Endothelial cell of umbilical vein (primary cell): ENCODE measurements at regions not wholly inside any gene's neighbourhood (a gene's known extent, or its start where the extent isn't known, plus 50 kb on each side); places are given as distances from the start of the nearest gene placed in this dataset.

Source experiments
- BruUV-seq: library from RNA; stranded (reverse); fragments of 400-500 nt; replicated peaks from 2 replicates; lab custom pipeline; 2021; lab: Mats Ljungman, UMichigan
- CTCF ChIA-PET: fragments of 300-600, 350-600 bp; sonication (Branson Sonifier 250); formaldehyde crosslinking; loops from one replicate; lab custom pipeline; 2021; ENCODE audit warnings: antibody characterized with exemption, inconsistent platforms; lab: Charles Lee
- POLR2A ChIA-PET: fragments of 300-600, 350-600 bp; sonication (Branson Sonifier 250); formaldehyde crosslinking; loops from one replicate; lab custom pipeline; 2021; ENCODE audit warnings: antibody characterized with exemption, inconsistent platforms; lab: Charles Lee
- DNase-seq: peaks from one replicate; pipeline ENCODE4 v3.0.0-alpha.2; 2011; ENCODE audit warnings: low read depth, low spot score
- FAIRE-seq: peaks from 2 replicates; lab custom pipeline; 2011; peaks lifted over from hg19 to GRCh38; lab: Jason Lieb, UNC
- H2AFZ ChIP-seq: 2 replicates; pipeline ENCODE4 v1.6.0; 2012; ENCODE audit warnings: low read depth, low read length, control low read depth, inconsistent platforms
- H3K27ac ChIP-seq: 2 replicates; pipeline ENCODE4 v1.5.1; 2011; ENCODE audit warnings: low read depth, mild to moderate bottlenecking, control low read depth, low read length, moderate library complexity; ENCODE audit not compliant: insufficient read depth
- H3K27me3 ChIP-seq, 2 experiments: 2 replicates each; pipeline versions ENCODE4 v1.6.0 to v1.6.1; 2011; ENCODE audit warnings: low read length in 2 of 2, mixed read lengths in 1 of 2; ENCODE audit not compliant: control insufficient read depth in 2 of 2, insufficient read depth in 2 of 2
- H3K36me3 ChIP-seq, 2 experiments: 2 replicates in 1 of 2; 3 replicates in 1 of 2; pipeline ENCODE4 v1.5.1; 2011; ENCODE audit warnings: low read length in 2 of 2, mild to moderate bottlenecking in 1 of 2, moderate library complexity in 1 of 2; ENCODE audit not compliant: control insufficient read depth in 2 of 2, insufficient read depth in 2 of 2; ENCODE audit errors: extremely low read depth in 1 of 2
- H3K4me1 ChIP-seq: 3 replicates; pipeline ENCODE4 v1.5.1; 2011; ENCODE audit warnings: mild to moderate bottlenecking, low read length; ENCODE audit not compliant: control insufficient read depth, insufficient read depth; ENCODE audit errors: extremely low read depth
- H3K4me2 ChIP-seq: 2 replicates; pipeline ENCODE4 v1.6.1; 2011; ENCODE audit warnings: low read length, control low read depth, mixed read lengths; ENCODE audit not compliant: insufficient read depth
- H3K4me3 ChIP-seq, 3 experiments: fragments of 200-600 bp in 1 of 3; sonication (generic), shearing (Covaris generic) in 1 of 3; replicated peaks in 1 of 3; 2 replicates each; pipeline ENCODE4 v1.5.1; 2011 to 2016; ENCODE audit warnings: control low read depth in 3 of 3, low read length in 3 of 3, mild to moderate bottlenecking in 2 of 3, inconsistent platforms in 1 of 3, low read depth in 1 of 3, moderate library complexity in 1 of 3; ENCODE audit not compliant: insufficient read depth in 1 of 3
- H3K79me2 ChIP-seq: 2 replicates; pipeline ENCODE4 v1.6.0; 2012; ENCODE audit warnings: low read length, inconsistent platforms; ENCODE audit not compliant: control insufficient read depth, insufficient read depth
- H3K9ac ChIP-seq: replicated peaks from 2 replicates; pipeline ENCODE3; 2011; ENCODE audit warnings: low read length, control low read depth; ENCODE audit not compliant: insufficient read depth; ENCODE audit errors: extremely low read depth
- H3K9me1 ChIP-seq: replicated peaks from 3 replicates; pipeline ENCODE4 v1.6.0; 2011; ENCODE audit warnings: mild to moderate bottlenecking, low read length; ENCODE audit not compliant: control insufficient read depth, insufficient read depth; ENCODE audit errors: extremely low read depth
- H3K9me3 ChIP-seq: replicated peaks from 2 replicates; pipeline ENCODE4 v1.5.1; 2012; ENCODE audit warnings: low read length, inconsistent platforms; ENCODE audit not compliant: control insufficient read depth, insufficient read depth
- H4K20me1 ChIP-seq: replicated peaks from 2 replicates; pipeline ENCODE3; 2011; ENCODE audit warnings: mild to moderate bottlenecking, low read length; ENCODE audit not compliant: control insufficient read depth, insufficient read depth; ENCODE audit errors: extremely low read depth
- EZH2 ChIP-seq: IDR thresholded peaks from 2 replicates; pipeline ENCODE4 v1.6.1; 2012; ENCODE audit warnings: borderline replicate concordance, low read depth, mild to moderate bottlenecking, moderate library complexity, low read length, inconsistent platforms; ENCODE audit not compliant: severe bottlenecking
- FOS ChIP-seq: IDR thresholded peaks from 2 replicates; pipeline ENCODE4 v1.6.1; 2011; ENCODE audit warnings: mild to moderate bottlenecking, low read length, moderate library complexity, borderline replicate concordance; ENCODE audit not compliant: insufficient read depth
- GATA2 ChIP-seq: IDR thresholded peaks from 2 replicates; pipeline ENCODE4 v1.7.0; 2011; ENCODE audit warnings: low read depth, mild to moderate bottlenecking, moderate library complexity, mixed read lengths, low read length; ENCODE audit not compliant: insufficient read length, insufficient read depth
- JUN ChIP-seq: IDR thresholded peaks from 2 replicates; pipeline ENCODE4 v1.6.1; 2011; ENCODE audit warnings: borderline replicate concordance, low read depth; ENCODE audit not compliant: insufficient read length, insufficient read depth
- MYC ChIP-seq: IDR thresholded peaks from one replicate; pipeline ENCODE4 v1.6.1; 2011; ENCODE audit warnings: mild to moderate bottlenecking, low read depth, low read length
- POLR2A ChIP-seq: IDR thresholded peaks from 2 replicates; pipeline ENCODE4 v1.6.1; 2012; ENCODE audit warnings: low read depth, mild to moderate bottlenecking, control low read depth, low read length
- POLR2AphosphoS5 ChIP-seq: IDR thresholded peaks from 2 replicates; pipeline ENCODE4 v1.6.1; 2012; ENCODE audit warnings: low read depth, mild to moderate bottlenecking, control low read depth, low read length, moderate library complexity; ENCODE audit not compliant: insufficient read depth
- dilution Hi-C: fragments of 300-500 bp; cut with MboI; formaldehyde crosslinking; loops from one replicate; pipeline ENCODE4 v1.15.0; 2019; ENCODE audit warnings: low sequenced_read_pairs; ENCODE audit not compliant: extremely low pct_ligation_motif_present
- intact Hi-C: fragments of 100-400 bp; cut with micrococcal nuclease; formaldehyde crosslinking; loops from one replicate; pipeline ENCODE4 v1.10.0; 2022
- TF ChIP-seq, protein P1 (sequence below), 2 donors: IDR thresholded peaks; 1 replicate in 1 of 2; 2 replicates in 1 of 2; pipeline ENCODE4 v1.5.1; 2011; ENCODE audit warnings: low read length in 2 of 2, mild to moderate bottlenecking in 2 of 2, moderate library complexity in 2 of 2, control low read depth in 1 of 2, inconsistent platforms in 1 of 2, low read depth in 1 of 2; ENCODE audit not compliant: insufficient read depth in 1 of 2; ENCODE audit errors: extremely low read depth in 1 of 2
- TF ChIP-seq, protein P2 (sequence below): IDR thresholded peaks from 2 replicates; pipeline ENCODE4 v1.6.1; 2011; ENCODE audit not compliant: insufficient read depth, insufficient read length

DNA sequence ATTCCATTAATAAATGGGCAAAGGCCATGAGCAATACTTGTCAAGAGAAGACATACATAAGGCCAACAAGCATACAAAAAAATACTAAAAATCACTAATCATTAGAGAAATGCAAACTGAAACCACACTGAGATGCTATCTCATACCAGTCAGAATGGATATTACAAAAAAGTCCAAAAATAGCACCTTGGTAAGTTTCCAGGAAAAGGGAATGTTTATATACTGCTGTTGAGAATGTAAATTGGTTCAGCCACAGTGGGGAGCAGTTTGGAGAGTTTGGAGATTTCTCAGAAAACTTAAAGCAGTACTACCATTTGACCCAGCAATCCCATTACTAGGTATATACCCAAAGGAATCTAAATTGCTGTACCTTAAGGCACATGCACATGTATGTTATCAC is 467.7 kb downstream of the CDH11 start:
- no peak for DNase-seq
- H3K9me1 ChIP-seq, result no peaks in the 10 kb centered on the region
- H3K4me2 ChIP-seq, result no peak overlapping the region
- intact Hi-C loops (no loop called here), dilution Hi-C loops (no loop called here)
- BruUV-seq, result no TSS peak
- H3K9me3 ChIP-seq, result no peaks in the 10 kb centered on the region
- no peak overlapping the region for H3K27ac ChIP-seq
- TF ChIP-seq POLR2AphosphoS5 (no peak), MYC (no peak), JUN (no peak), GATA2 (no peak), EZH2 (no peak), POLR2A (no peak), FOS (no peak)
- TF ChIP-seq, protein P1, sequence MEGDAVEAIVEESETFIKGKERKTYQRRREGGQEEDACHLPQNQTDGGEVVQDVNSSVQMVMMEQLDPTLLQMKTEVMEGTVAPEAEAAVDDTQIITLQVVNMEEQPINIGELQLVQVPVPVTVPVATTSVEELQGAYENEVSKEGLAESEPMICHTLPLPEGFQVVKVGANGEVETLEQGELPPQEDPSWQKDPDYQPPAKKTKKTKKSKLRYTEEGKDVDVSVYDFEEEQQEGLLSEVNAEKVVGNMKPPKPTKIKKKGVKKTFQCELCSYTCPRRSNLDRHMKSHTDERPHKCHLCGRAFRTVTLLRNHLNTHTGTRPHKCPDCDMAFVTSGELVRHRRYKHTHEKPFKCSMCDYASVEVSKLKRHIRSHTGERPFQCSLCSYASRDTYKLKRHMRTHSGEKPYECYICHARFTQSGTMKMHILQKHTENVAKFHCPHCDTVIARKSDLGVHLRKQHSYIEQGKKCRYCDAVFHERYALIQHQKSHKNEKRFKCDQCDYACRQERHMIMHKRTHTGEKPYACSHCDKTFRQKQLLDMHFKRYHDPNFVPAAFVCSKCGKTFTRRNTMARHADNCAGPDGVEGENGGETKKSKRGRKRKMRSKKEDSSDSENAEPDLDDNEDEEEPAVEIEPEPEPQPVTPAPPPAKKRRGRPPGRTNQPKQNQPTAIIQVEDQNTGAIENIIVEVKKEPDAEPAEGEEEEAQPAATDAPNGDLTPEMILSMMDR (IDR thresholded peaks at IDR 0.05; ENCODE audit: extremely low read depth in 1 of 2, insufficient read depth in 1 of 2, low read depth in 1 of 2, low read length in 2 of 2), result no peak
- TF ChIP-seq, protein P2, sequence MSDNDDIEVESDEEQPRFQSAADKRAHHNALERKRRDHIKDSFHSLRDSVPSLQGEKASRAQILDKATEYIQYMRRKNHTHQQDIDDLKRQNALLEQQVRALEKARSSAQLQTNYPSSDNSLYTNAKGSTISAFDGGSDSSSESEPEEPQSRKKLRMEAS, result no peak
- no peak for FAIRE-seq
- H3K9ac ChIP-seq, result no peak overlapping the region
- H3K4me3 ChIP-seq, result no peak overlapping the region
- H4K20me1 ChIP-seq, result no peaks in the 10 kb centered on the region
- no peaks in the 10 kb centered on the region for H3K27me3 ChIP-seq
- H3K36me3 ChIP-seq, result no peaks in the 10 kb centered on the region
- H3K4me1 ChIP-seq, result no peaks in the 10 kb centered on the region
- no peak overlapping the region for H2AFZ ChIP-seq
- CTCF ChIA-PET, result no interaction called here
- H3K79me2 ChIP-seq, result no peaks in the 10 kb centered on the region
- POLR2A ChIA-PET, result no interaction called here
